AG10803 (cell line): ENCODE measurements at regions not wholly inside any gene's neighbourhood (a gene's known extent, or its start where the extent isn't known, plus 50 kb on each side); places are given as distances from the start of the nearest gene placed in this dataset.
"Not testable (repeated sequence)": the region's sequence is repeated elsewhere in the genome, so short reads cannot be mapped to it uniquely, and the experiment has no call there.

Experiments used
- DNase-seq: peaks from one replicate; pipeline ENCODE4 v3.0.0; 2010; ENCODE audit warnings: low read depth
- H3K4me3 ChIP-seq: 2 replicates; pipeline ENCODE4 v1.5.1; 2011; ENCODE audit warnings: mild to moderate bottlenecking, low read length, control low read depth
- TF ChIP-seq, protein P1 (sequence below): conservative IDR thresholded peaks from 2 replicates; pipeline ENCODE4 v1.5.1; 2011; ENCODE audit warnings: mild to moderate bottlenecking, low read length, control low read depth, inconsistent platforms

DNA sequence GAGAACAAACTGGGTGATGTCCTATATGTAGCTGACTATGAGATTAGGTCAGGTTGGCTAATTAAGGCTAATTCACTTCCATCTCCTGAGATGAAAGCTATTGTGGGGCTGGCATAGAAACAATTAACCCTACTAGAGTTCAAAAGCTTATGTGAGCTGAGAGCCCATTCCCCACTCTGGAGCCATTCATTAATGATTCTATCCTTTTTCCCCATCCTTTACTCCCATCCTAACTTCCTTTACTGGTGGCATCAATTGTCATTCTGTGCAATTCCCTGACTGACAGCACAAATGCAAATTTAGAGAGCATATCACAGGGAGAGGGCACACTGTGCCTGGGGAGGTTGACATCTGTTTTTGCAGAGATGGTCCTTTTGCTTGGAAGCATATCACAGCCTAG is 103.9 kb downstream of the URB2 start:
- H3K4me3 ChIP-seq = no peak overlapping the region
- TF ChIP-seq, protein P1, sequence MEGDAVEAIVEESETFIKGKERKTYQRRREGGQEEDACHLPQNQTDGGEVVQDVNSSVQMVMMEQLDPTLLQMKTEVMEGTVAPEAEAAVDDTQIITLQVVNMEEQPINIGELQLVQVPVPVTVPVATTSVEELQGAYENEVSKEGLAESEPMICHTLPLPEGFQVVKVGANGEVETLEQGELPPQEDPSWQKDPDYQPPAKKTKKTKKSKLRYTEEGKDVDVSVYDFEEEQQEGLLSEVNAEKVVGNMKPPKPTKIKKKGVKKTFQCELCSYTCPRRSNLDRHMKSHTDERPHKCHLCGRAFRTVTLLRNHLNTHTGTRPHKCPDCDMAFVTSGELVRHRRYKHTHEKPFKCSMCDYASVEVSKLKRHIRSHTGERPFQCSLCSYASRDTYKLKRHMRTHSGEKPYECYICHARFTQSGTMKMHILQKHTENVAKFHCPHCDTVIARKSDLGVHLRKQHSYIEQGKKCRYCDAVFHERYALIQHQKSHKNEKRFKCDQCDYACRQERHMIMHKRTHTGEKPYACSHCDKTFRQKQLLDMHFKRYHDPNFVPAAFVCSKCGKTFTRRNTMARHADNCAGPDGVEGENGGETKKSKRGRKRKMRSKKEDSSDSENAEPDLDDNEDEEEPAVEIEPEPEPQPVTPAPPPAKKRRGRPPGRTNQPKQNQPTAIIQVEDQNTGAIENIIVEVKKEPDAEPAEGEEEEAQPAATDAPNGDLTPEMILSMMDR = no peak
- no peak for DNase-seq

DNA sequence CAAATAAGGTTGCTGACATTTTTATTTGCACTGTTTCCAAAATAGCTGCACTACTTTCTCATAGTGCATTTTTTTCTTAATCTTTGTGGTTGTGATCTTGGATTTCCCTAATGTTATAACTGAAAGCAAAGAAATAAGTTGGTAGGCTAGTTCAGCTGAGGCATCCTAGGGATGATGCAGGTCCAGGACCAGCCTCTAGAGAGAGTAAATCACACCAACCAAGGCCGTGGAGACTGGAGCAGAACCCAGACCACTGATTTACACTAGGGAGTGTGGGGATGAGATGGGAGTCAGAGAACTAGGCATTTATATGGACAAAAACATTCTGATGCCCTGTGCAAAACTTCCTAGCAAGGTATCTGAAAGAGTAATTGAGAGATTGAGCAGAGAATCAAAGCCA is 104.5 kb downstream of the URB2 start:
- DNase-seq = no peak
- H3K4me3 ChIP-seq = no peak overlapping the region
- TF ChIP-seq, protein P1 = no peak

DNA sequence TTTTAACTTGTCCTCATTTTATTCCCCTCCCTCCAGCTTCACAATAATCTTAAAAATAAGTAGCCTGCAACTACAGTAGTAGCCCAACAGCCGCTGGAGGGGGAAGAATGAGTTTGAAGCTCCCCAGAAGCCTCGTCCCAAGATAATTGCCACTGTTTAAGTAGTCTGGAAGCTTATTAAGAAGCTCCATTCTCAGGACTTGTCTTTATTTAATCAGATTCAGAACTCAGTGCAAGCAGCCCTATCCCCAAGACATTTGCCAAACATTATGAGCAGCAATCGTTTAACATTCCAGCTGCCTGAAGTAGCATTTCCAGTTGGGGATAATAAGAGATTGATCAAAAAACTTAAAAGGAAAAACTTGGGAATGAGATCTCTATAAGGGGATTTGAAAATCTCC is 106.0 kb downstream of the URB2 start:
- TF ChIP-seq, protein P1 = no peak
- DNase-seq = no peak
- no peak overlapping the region for H3K4me3 ChIP-seq

DNA sequence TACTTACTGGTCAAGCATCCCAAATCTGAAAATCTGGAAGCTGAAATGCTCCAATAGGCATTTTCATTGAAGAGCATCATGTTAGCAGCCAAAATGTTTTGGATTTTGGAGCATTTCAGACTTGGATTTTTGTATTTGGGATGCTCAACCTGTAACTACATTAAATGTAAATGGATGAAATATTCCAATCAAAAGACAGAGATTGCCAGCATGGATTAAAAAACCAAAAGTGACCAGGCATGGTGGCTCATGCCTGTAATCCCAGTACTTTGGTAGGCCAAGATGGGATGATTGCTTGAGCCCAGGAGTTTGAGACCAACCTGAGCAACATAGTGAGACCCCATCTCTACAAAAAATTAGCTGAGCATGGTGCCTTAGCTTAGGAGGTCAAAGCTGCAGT is 110.3 kb downstream of the URB2 start:
- no peak for DNase-seq
- H3K4me3 ChIP-seq = no peak overlapping the region
- TF ChIP-seq, protein P1 = no peak

DNA sequence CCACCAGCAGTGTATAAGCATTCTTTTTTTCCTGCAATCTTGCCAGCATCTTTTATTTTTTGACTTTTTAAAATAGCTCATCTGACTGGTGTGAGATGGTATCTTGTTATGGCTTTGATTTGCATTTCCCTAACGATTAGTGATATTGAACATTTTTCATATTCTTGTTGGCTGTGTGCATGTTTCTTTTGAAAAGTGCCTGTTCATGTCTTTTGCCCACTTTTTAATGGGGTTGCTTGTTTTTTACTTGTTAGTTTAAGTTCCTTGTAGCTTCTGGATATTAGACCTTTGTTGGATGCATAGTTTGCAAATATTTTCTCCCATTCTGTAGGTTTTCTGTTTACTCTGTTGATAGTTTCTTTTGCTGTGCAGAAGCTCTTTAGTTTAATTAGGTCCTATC is 116.6 kb downstream of the URB2 start:
- not testable (repeated sequence) for DNase-seq, H3K4me3 ChIP-seq

DNA sequence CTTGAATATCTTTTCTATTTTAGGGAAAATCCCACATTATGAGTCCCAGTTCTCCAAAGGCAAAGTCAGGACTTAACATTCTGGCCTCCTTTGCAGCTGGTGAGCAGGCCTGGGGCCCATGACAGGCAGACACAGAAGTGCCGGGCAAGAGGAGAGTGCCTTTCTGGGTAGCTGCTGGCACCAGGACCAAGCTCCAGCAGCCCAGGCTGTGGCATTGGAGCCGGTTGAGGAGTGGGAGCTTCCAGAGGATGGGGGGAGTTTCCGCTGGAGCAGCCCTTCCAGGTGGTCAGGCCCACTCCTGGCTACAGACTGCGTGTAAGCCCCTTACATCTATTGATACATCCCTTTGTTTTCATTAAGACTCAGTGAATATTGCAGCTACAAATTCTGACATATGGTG is 123.9 kb downstream of the URB2 start:
- TF ChIP-seq, protein P1 = no peak
- DNase-seq = no peak
- no peak overlapping the region for H3K4me3 ChIP-seq

DNA sequence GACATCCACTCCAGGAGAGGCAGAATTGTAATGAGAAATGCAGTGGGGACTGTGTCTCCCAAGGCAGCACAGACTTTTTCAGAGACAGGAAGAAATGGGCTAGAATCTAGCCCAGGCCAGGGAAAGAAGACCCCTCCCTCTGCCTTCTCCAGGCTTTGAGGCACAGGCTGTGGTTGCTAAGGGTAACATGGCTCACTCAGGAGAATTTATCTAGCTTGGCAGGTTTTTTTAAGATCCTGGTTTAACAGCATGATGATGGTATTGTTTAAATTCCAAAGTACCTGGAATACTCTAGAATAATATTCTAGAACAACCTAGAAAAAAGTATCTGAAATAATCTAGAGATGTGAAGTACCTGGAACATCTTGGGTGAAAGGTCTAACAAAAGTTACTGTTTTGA is 125.6 kb downstream of the URB2 start:
- H3K4me3 ChIP-seq = no peak overlapping the region
- DNase-seq = no peak
- TF ChIP-seq, protein P1 = no peak

DNA sequence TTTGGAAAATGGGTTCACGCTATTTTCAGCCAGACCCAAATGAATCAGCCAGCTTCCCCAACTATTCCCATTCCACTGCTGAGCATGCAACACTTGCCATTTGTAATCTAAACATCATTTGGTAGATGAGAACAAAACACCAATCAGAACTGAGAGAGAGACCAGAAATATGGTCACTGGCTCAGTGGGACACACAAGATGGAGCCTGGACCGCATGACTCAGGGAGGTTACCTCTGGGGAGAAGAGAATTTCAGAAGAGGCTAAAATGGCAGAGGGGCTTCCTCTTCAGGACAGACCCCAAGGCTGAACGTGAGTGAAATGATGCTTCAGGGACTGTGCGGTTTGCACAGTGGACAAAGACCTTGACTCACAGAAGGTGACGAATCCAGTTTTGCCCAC is 126.6 kb downstream of the URB2 start:
- TF ChIP-seq, protein P1 = no peak
- no peak overlapping the region for H3K4me3 ChIP-seq
- DNase-seq = no peak
